ENCODE measurements at regions not wholly inside any gene's neighbourhood (a gene's known extent, or its start where the extent isn't known, plus 50 kb on each side); places are given as distances from the start of the nearest gene placed in this dataset.

DNA sequence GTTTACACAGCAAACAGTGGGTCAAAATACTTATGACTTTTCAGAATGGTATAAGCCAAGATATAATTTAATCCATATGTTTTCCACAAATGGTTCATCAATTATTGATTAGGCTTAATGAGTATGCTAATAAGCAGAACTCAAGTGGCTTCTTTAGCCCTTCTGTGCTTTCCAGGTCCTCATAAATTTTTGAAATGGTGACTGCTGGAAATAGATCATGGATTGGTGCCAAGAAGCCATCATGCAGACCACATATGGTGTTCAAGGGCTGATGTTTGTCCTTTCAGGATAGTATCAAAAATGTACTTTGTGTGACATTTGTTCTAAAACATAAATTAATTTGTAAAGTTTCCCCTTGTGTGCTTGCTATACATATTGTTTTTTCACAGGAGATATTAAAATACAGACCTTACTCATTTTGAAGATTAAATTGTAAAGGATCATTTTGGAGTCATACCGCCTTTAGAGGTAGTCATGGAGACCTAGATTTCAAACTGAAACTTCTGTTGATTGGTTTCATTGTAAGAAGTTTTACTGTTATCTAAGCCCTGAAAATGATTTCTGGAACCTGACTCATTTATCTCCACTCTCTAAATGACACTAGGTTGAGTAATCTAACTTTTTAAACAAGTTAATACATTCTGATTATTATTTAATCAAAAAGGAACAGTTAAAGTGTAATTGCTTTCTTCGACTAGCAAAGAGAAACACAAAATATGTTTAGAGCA is 507.9 kb downstream of the PLA2G4A start:
- H4K12ac ChIP-seq (ENCODE audit: low read depth, low read length): no peak overlapping the region
- H2AK5ac ChIP-seq (ENCODE audit: low read length): no peak overlapping the region
- H3K14ac ChIP-seq (ENCODE audit: low read length): no peak overlapping the region
- no peak overlapping the region for H4K8ac ChIP-seq (ENCODE audit: low read depth, low read length)
- no peaks in the 10 kb centered on the region for H3K79me2 ChIP-seq (ENCODE audit: control insufficient read depth, insufficient read depth, low read length, poor library complexity)
- H3K27me3 ChIP-seq (ENCODE audit: insufficient read depth, low read length): no peaks in the 10 kb centered on the region
- no peak overlapping the region for H2BK5ac ChIP-seq (ENCODE audit: low read depth, low read length, poor library complexity)
- no peak overlapping the region for H3K4me3 ChIP-seq (ENCODE audit: low read depth, low read length)
- no peaks in the 10 kb centered on the region for H3K4me1 ChIP-seq (ENCODE audit: control insufficient read depth in 1 of 2, insufficient read depth in 2 of 2, low read length in 2 of 2)
- H3K79me1 ChIP-seq (ENCODE audit: low read length): no peaks in the 10 kb centered on the region
- H3K4ac ChIP-seq (ENCODE audit: low read depth, low read length): no peak overlapping the region
- H3K18ac ChIP-seq (ENCODE audit: low read length): no peak overlapping the region
- H3K4me2 ChIP-seq (ENCODE audit: low read length): no peak overlapping the region
- H2BK120ac ChIP-seq (ENCODE audit: insufficient read depth, low read length, poor library complexity): no peak overlapping the region
- H4K91ac ChIP-seq (ENCODE audit: low read depth, low read length): no peak overlapping the region
- H3K27ac ChIP-seq (ENCODE audit: low read depth, low read length): no peak overlapping the region
- H3K23ac ChIP-seq (ENCODE audit: low read length): no peak overlapping the region
- H2AFZ ChIP-seq (ENCODE audit: insufficient read depth, low read length, poor library complexity): no peak overlapping the region
- no peaks in the 10 kb centered on the region for H3K36me3 ChIP-seq (ENCODE audit: control insufficient read depth in 1 of 2, insufficient read depth in 2 of 2, low read length in 2 of 2)
- H3K9ac ChIP-seq (ENCODE audit: low read length): no peak overlapping the region
- no CpG with 5 or more reads among the region's 2 CpGs for WGBS (ENCODE audit: extremely low coverage, insufficient coverage, insufficient read length)
- no peaks in the 10 kb centered on the region for H3K9me3 ChIP-seq (ENCODE audit: insufficient read depth, low read depth, low read length)
- no peak overlapping the region for H2BK12ac ChIP-seq (ENCODE audit: low read length)
- no peak for DNase-seq

DNA sequence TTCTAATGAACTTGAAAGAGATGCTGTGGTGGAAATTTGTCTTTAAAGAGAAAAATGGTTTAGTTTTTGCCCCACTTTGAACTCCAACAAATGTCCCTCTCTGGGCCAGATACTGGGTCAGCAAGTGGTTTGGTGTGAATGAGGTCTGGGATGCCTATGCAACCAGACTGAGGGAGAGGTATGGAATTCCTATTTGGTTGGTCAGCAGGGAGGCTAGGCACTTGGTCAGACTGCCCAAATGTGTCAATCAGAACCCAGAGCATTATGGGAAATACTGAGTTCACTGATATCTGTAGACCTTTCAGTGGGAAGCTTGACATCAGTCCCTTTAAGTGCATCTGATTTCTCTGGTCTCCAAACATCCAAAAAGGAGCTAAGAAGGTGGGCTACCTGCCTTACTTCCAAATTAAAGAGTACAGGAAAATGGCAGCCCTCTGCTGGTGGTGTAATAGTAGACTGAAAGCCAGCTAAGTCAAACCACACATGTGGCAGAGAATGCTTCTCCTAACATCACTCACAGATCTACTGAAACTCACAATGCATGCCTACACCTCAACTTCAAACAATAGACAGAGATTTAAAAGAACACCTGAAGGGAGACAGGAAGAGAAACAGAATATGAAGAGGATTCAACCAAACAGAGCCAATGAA is 510.1 kb downstream of the PLA2G4A start:
- H2BK5ac ChIP-seq (ENCODE audit: low read depth, low read length, poor library complexity): no peak overlapping the region
- H2BK120ac ChIP-seq (ENCODE audit: insufficient read depth, low read length, poor library complexity): no peak overlapping the region

DNA sequence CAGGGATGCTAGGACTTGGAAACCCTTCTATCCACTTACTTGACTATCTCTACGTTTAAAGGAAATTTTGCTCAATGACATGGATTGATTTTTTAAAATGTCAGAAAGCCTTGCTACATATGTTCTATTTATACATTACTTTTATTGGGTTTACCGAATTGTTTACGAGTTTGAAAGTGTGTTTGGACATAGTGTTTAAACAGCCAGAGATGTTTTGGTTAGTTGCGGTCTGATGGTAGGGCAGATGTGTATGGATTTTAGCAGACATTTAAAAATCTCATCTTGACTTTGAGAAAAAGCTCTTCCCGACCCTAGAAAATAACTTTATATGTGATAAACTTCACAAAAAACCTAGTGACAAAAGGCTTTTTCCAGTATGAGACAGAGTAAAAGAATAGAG is 513.7 kb downstream of the PLA2G4A start:
- no peak overlapping the region for H4K91ac ChIP-seq (ENCODE audit: low read depth, low read length)
- H2BK12ac ChIP-seq (ENCODE audit: low read length): no peak overlapping the region
- H3K79me2 ChIP-seq (ENCODE audit: control insufficient read depth, insufficient read depth, low read length, poor library complexity): no peaks in the 10 kb centered on the region
- no peak overlapping the region for H3K9ac ChIP-seq (ENCODE audit: low read length)
- WGBS (ENCODE audit: extremely low coverage, insufficient coverage, insufficient read length): no CpG with 5 or more reads among the region's 5 CpGs
- no peak for DNase-seq
- H3K14ac ChIP-seq (ENCODE audit: low read length): no peak overlapping the region
- H3K36me3 ChIP-seq (ENCODE audit: control insufficient read depth in 1 of 2, insufficient read depth in 2 of 2, low read length in 2 of 2): no peaks in the 10 kb centered on the region
- no peak overlapping the region for H3K4me2 ChIP-seq (ENCODE audit: low read length)
- no peaks in the 10 kb centered on the region for H3K27me3 ChIP-seq (ENCODE audit: insufficient read depth, low read length)
- no peak overlapping the region for H3K27ac ChIP-seq (ENCODE audit: low read depth, low read length)
- H3K79me1 ChIP-seq (ENCODE audit: low read length): no peaks in the 10 kb centered on the region
- H4K12ac ChIP-seq (ENCODE audit: low read depth, low read length): no peak overlapping the region
- no peak overlapping the region for H2AK5ac ChIP-seq (ENCODE audit: low read length)
- no peak overlapping the region for H2BK120ac ChIP-seq (ENCODE audit: insufficient read depth, low read length, poor library complexity)
- H2AFZ ChIP-seq (ENCODE audit: insufficient read depth, low read length, poor library complexity): no peak overlapping the region
- H3K4me1 ChIP-seq (ENCODE audit: control insufficient read depth in 1 of 2, insufficient read depth in 2 of 2, low read length in 2 of 2): no peaks in the 10 kb centered on the region
- H3K23ac ChIP-seq (ENCODE audit: low read length): no peak overlapping the region
- H2BK5ac ChIP-seq (ENCODE audit: low read depth, low read length, poor library complexity): no peak overlapping the region
- H3K9me3 ChIP-seq (ENCODE audit: insufficient read depth, low read depth, low read length): no peaks in the 10 kb centered on the region
- no peak overlapping the region for H4K8ac ChIP-seq (ENCODE audit: low read depth, low read length)
- H3K4ac ChIP-seq (ENCODE audit: low read depth, low read length): no peak overlapping the region
- no peak overlapping the region for H3K4me3 ChIP-seq (ENCODE audit: low read depth, low read length)
- H3K18ac ChIP-seq (ENCODE audit: low read length): no peak overlapping the region

More for the DNA sequence above, 510.1 kb downstream of the PLA2G4A start:
- Histone ChIP-seq H3K9me3 (ENCODE audit: insufficient read depth, low read depth, low read length) (no peaks in the 10 kb centered on the region), H4K12ac (ENCODE audit: low read depth, low read length) (no peak overlapping the region), H3K27ac (ENCODE audit: low read depth, low read length) (no peak overlapping the region), H3K79me1 (ENCODE audit: low read length) (no peaks in the 10 kb centered on the region), H4K91ac (ENCODE audit: low read depth, low read length) (no peak overlapping the region), H3K4ac (ENCODE audit: low read depth, low read length) (no peak overlapping the region), H3K18ac (ENCODE audit: low read length) (no peak overlapping the region), H3K14ac (ENCODE audit: low read length) (no peak overlapping the region), H3K4me2 (ENCODE audit: low read length) (no peak overlapping the region), H3K9ac (ENCODE audit: low read length) (no peak overlapping the region), H3K23ac (ENCODE audit: low read length) (no peak overlapping the region), H3K36me3 (ENCODE audit: control insufficient read depth in 1 of 2, insufficient read depth in 2 of 2, low read length in 2 of 2) (no peaks in the 10 kb centered on the region), H3K4me3 (ENCODE audit: low read depth, low read length) (no peak overlapping the region), H3K27me3 (ENCODE audit: insufficient read depth, low read length) (no peaks in the 10 kb centered on the region), H4K8ac (ENCODE audit: low read depth, low read length) (no peak overlapping the region), H2AK5ac (ENCODE audit: low read length) (no peak overlapping the region), H2BK12ac (ENCODE audit: low read length) (no peak overlapping the region), H3K4me1 (ENCODE audit: control insufficient read depth in 1 of 2, insufficient read depth in 2 of 2, low read length in 2 of 2) (no peaks in the 10 kb centered on the region), H2AFZ (ENCODE audit: insufficient read depth, low read length, poor library complexity) (no peak overlapping the region), H3K79me2 (ENCODE audit: control insufficient read depth, insufficient read depth, low read length, poor library complexity) (no peaks in the 10 kb centered on the region)
- no peak for DNase-seq

DNA sequence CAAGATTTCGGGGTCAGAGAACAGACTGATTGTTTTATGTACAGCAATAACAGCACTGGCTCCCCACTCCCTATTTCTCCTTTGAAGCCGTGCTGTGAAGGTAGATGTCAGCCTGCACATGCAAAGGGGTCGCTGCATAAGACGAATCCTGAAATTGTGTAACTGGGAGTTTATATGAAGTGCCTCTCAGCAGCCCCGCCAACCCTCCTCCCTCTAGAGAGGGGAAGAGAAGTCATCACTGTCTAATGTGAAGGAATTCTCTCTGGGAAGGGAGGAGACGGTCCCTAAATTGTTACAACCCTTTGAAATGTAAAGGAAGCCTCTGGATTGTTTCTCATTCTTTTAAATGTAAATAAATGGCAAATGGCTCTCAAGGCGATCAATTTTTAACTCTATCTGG is 545.3 kb downstream of the PLA2G4A start:
- no CpG with 5 or more reads among the region's 7 CpGs for WGBS (ENCODE audit: extremely low coverage, insufficient coverage, insufficient read length)
- no peaks in the 10 kb centered on the region for H3K4me1 ChIP-seq (ENCODE audit: control insufficient read depth in 1 of 2, insufficient read depth in 2 of 2, low read length in 2 of 2)
- no peak overlapping the region for H4K8ac ChIP-seq (ENCODE audit: low read depth, low read length)
- H4K91ac ChIP-seq (ENCODE audit: low read depth, low read length): no peak overlapping the region
- H2BK12ac ChIP-seq (ENCODE audit: low read length): no peak overlapping the region
- no peak overlapping the region for H3K14ac ChIP-seq (ENCODE audit: low read length)
- H3K27me3 ChIP-seq (ENCODE audit: insufficient read depth, low read length): no peaks in the 10 kb centered on the region
- no peaks in the 10 kb centered on the region for H3K79me2 ChIP-seq (ENCODE audit: control insufficient read depth, insufficient read depth, low read length, poor library complexity)
- H3K9me3 ChIP-seq (ENCODE audit: insufficient read depth, low read depth, low read length): no peaks in the 10 kb centered on the region
- H3K79me1 ChIP-seq (ENCODE audit: low read length): no peaks in the 10 kb centered on the region
- DNase-seq: no peak
- H2AFZ ChIP-seq (ENCODE audit: insufficient read depth, low read length, poor library complexity): no peak overlapping the region
- H3K4ac ChIP-seq (ENCODE audit: low read depth, low read length): no peak overlapping the region
- H3K27ac ChIP-seq (ENCODE audit: low read depth, low read length): no peak overlapping the region
- H4K12ac ChIP-seq (ENCODE audit: low read depth, low read length): no peak overlapping the region
- H3K9ac ChIP-seq (ENCODE audit: low read length): no peak overlapping the region
- no peak overlapping the region for H2BK120ac ChIP-seq (ENCODE audit: insufficient read depth, low read length, poor library complexity)
- H3K23ac ChIP-seq (ENCODE audit: low read length): no peak overlapping the region
- no peak overlapping the region for H2BK5ac ChIP-seq (ENCODE audit: low read depth, low read length, poor library complexity)
- H3K36me3 ChIP-seq (ENCODE audit: control insufficient read depth in 1 of 2, insufficient read depth in 2 of 2, low read length in 2 of 2): no peaks in the 10 kb centered on the region
- no peak overlapping the region for H3K4me3 ChIP-seq (ENCODE audit: low read depth, low read length)
- H3K4me2 ChIP-seq (ENCODE audit: low read length): no peak overlapping the region
- H2AK5ac ChIP-seq (ENCODE audit: low read length): no peak overlapping the region
- H3K18ac ChIP-seq (ENCODE audit: low read length): no peak overlapping the region

Data from trophoblast cell (in vitro differentiated cells and primary cell).